A673 (cell line): ENCODE measurements at regions not wholly inside any gene's neighbourhood (a gene's known extent, or its start where the extent isn't known, plus 50 kb on each side); places are given as distances from the start of the nearest gene placed in this dataset.
A peak's percentile ranks its signal among the peaks of the same experiment; 100 is the strongest.
"Not testable (repeated sequence)": the region's sequence is repeated elsewhere in the genome, so short reads cannot be mapped to it uniquely, and the experiment has no call there.

ENCODE experiments used
- BruUV-seq: library from RNA; stranded (reverse); fragments of 400-500 nt; replicated peaks from 2 replicates; lab custom pipeline; 2021; lab: Mats Ljungman, UMichigan
- CTCF ChIA-PET: fragments of 300-600 bp; sonication (Branson Sonifier 250); formaldehyde crosslinking; loops from one replicate; lab custom pipeline; 2022; ENCODE audit warnings: antibody characterized with exemption; lab: Charles Lee
- POLR2A ChIA-PET: fragments of 300-600 bp; sonication (Branson Sonifier 250); formaldehyde crosslinking; loops from one replicate; lab custom pipeline; 2022; ENCODE audit warnings: antibody characterized with exemption; ENCODE audit not compliant: low non-redundant PET; lab: Charles Lee
- DNase-seq: peaks from one replicate; pipeline ENCODE4 v3.0.0-alpha.2; 2015; ENCODE audit warnings: low spot score
- H3K27ac ChIP-seq: fragments of 200-600 bp; sonication (generic); 2 replicates; pipeline ENCODE4 v1.5.1; 2016; ENCODE audit warnings: mixed run types, low read depth, mild to moderate bottlenecking, mixed read lengths, antibody characterized with exemption, low read length; ENCODE audit not compliant: poor library complexity, severe bottlenecking
- H3K27me3 ChIP-seq: fragments of 200-600 bp; sonication (generic); replicated peaks from 2 replicates; pipeline ENCODE4 v1.6.1; 2017; ENCODE audit warnings: mixed run types, low read depth, mild to moderate bottlenecking, mixed read lengths, antibody characterized with exemption, low read length; ENCODE audit not compliant: insufficient read depth, poor library complexity
- H3K36me3 ChIP-seq: fragments of 200-600 bp; sonication (generic); 2 replicates; pipeline ENCODE4 v1.6.1; 2016; ENCODE audit warnings: mixed run types, mild to moderate bottlenecking, mixed read lengths, antibody characterized with exemption, low read length; ENCODE audit not compliant: insufficient read depth, poor library complexity, severe bottlenecking
- H3K4me1 ChIP-seq: fragments of 200-600 bp; sonication (generic); 2 replicates; pipeline ENCODE4 v1.6.1; 2017; ENCODE audit warnings: mixed run types, mild to moderate bottlenecking, mixed read lengths, antibody characterized with exemption, low read length; ENCODE audit not compliant: insufficient read depth, poor library complexity, severe bottlenecking
- H3K4me3 ChIP-seq: fragments of 200-600 bp; sonication (generic); 2 replicates; pipeline ENCODE4 v1.5.1; 2016; ENCODE audit warnings: low read depth, mixed run types, mild to moderate bottlenecking, mixed read lengths, low read length; ENCODE audit not compliant: poor library complexity, severe bottlenecking
- H3K9me3 ChIP-seq: fragments of 200-600 bp; sonication (generic); 2 replicates; pipeline ENCODE4 v1.6.1; 2016; ENCODE audit warnings: mixed run types, low read depth, mild to moderate bottlenecking, mixed read lengths, antibody characterized with exemption, low read length; ENCODE audit not compliant: poor library complexity, severe bottlenecking
- EZH2 ChIP-seq: fragments of 200-600 bp; sonication (generic); IDR thresholded peaks from 2 replicates; pipeline ENCODE4 v1.6.1; 2017; ENCODE audit warnings: borderline replicate concordance, low read depth, mild to moderate bottlenecking, mixed read lengths, antibody characterized with exemption, low read length; ENCODE audit not compliant: poor library complexity, severe bottlenecking
- intact Hi-C: fragments of 100-400 bp; cut with micrococcal nuclease; formaldehyde crosslinking; loops from one replicate; pipeline ENCODE4 v1.10.0; 2022; ENCODE audit not compliant: unreplicated experiment
- TF ChIP-seq, protein P1 (sequence below): fragments of 300-800, 200-600 bp; sonication (generic); conservative IDR thresholded peaks from 2 replicates; pipeline ENCODE4 v1.5.1; 2017; ENCODE audit warnings: low read depth, mild to moderate bottlenecking, antibody characterized with exemption, low read length, moderate library complexity, mixed read lengths

DNA sequence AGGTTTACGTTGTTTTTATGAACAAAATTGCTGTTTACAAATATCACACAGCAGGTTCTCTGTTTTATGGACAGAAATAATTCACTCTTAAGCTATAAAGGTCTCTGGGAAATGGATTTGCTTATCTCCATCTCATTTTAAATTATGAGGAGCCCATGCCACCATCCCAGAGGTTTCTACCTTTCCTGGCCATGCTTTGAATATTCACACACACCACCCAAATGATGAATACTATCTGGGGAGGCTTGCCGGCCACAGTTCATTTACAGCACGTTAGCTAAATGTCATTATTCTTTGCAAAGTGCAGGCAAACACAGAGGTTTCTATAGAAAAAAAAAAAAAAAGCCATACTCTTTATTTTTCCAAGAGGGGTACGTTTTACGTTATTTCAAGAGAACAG, 1446.7 kb downstream of the FAM181B start:
- TF ChIP-seq, protein P1, sequence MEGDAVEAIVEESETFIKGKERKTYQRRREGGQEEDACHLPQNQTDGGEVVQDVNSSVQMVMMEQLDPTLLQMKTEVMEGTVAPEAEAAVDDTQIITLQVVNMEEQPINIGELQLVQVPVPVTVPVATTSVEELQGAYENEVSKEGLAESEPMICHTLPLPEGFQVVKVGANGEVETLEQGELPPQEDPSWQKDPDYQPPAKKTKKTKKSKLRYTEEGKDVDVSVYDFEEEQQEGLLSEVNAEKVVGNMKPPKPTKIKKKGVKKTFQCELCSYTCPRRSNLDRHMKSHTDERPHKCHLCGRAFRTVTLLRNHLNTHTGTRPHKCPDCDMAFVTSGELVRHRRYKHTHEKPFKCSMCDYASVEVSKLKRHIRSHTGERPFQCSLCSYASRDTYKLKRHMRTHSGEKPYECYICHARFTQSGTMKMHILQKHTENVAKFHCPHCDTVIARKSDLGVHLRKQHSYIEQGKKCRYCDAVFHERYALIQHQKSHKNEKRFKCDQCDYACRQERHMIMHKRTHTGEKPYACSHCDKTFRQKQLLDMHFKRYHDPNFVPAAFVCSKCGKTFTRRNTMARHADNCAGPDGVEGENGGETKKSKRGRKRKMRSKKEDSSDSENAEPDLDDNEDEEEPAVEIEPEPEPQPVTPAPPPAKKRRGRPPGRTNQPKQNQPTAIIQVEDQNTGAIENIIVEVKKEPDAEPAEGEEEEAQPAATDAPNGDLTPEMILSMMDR: no peak
- no peak for TF ChIP-seq EZH2
- H3K36me3 ChIP-seq: no peaks in the 10 kb centered on the region
- no TSS peak for BruUV-seq
- ChIA-PET POLR2A (interaction anchor here (0.6 kb wide), 1 partner anchor 94 kb away, joined by 5 read pairs; no protein-coding TSS in a partner anchor), CTCF (no interaction called here)
- intact Hi-C loops: no loop called here
- H3K27me3 ChIP-seq: no peaks in the 10 kb centered on the region
- no peak for DNase-seq
- peaks cover 4% of the 10 kb centered on the region for H3K9me3 ChIP-seq
- H3K4me3 ChIP-seq: no peak overlapping the region
- peaks cover 4% of the 10 kb centered on the region for H3K4me1 ChIP-seq
- no peak overlapping the region for H3K27ac ChIP-seq

GRCh38 chr11:81286550-81286949, 1447.1 kb downstream of the FAM181B start:
- ChIA-PET POLR2A (interaction anchor here (0.6 to 0.7 kb wide), 3 partner anchors 23 to 718 kb away, joined by 5 to 35 read pairs (median 20); no protein-coding TSS in a partner anchor), CTCF (no interaction called here)
- no peaks in the 10 kb centered on the region for H3K27me3 ChIP-seq
- H3K4me1 ChIP-seq: peaks cover 4% of the 10 kb centered on the region
- BruUV-seq: no TSS peak
- H3K9me3 ChIP-seq: peaks cover 4% of the 10 kb centered on the region
- peak; percentile 87 for DNase-seq
- no peaks in the 10 kb centered on the region for H3K36me3 ChIP-seq
- TF ChIP-seq, protein P1: no peak
- no peak for TF ChIP-seq EZH2
- intact Hi-C loops: no loop called here
- no peak overlapping the region for H3K4me3 ChIP-seq
- no peak overlapping the region for H3K27ac ChIP-seq

DNA sequence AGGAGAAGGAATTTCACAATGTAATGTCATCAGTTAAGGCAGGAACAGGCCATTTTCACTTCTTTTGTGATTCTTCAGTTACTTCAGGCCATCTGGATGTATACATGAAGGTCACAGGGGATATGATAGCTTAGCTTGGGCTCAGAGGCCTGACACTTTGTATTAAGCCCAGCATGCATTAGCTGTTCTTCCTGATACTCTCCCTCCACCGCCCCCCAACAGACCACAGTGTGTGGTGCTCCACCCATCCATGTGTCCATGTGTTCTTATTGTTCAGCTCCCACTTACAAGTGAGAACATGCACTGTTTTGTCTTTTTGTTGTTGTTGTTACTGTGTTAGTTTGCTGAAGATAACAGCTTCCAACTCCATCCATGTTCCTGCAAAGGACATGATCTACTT, 1453.4 kb downstream of the FAM181B start:
- H3K36me3 ChIP-seq, H3K4me3 ChIP-seq, H3K4me1 ChIP-seq, POLR2A ChIA-PET, intact Hi-C loops, H3K27ac ChIP-seq, H3K9me3 ChIP-seq, CTCF ChIA-PET, DNase-seq, H3K27me3 ChIP-seq, BruUV-seq: not testable (repeated sequence)

- BruUV-seq: no TSS peak
- no peak overlapping the region for H3K4me3 ChIP-seq
- intact Hi-C loops: no loop called here
- H3K27me3 ChIP-seq: no peaks in the 10 kb centered on the region
- DNase-seq: no peak
- no peaks in the 10 kb centered on the region for H3K9me3 ChIP-seq
- CTCF ChIA-PET: no interaction called here
- no peaks in the 10 kb centered on the region for H3K36me3 ChIP-seq
- H3K4me1 ChIP-seq: no peaks in the 10 kb centered on the region
- H3K27ac ChIP-seq: no peak overlapping the region
- POLR2A ChIA-PET: no interaction called here
- TF ChIP-seq, protein P1: no peak
- TF ChIP-seq EZH2: no peak
Measured at GRCh38 chr11:81278991-81279390, 1454.7 kb downstream of the FAM181B start.
